GM18519 (cell line): ENCODE measurements at regions not wholly inside any gene's neighbourhood (a gene's known extent, or its start where the extent isn't known, plus 50 kb on each side); places are given as distances from the start of the nearest gene placed in this dataset.
"Not testable (repeated sequence)": the region's sequence is repeated elsewhere in the genome, so short reads cannot be mapped to it uniquely, and the experiment has no call there.

Experiments used
- ATAC-seq: cut with Tn5 transposase; IDR thresholded peaks from one replicate; pipeline ENCODE4 v1.9.1; 2021; ENCODE audit warnings: mild to moderate bottlenecking, moderate library complexity; ENCODE audit not compliant: unreplicated experiment, low FRiP score

- not testable (repeated sequence) for ATAC-seq
Measured at GRCh38 chr1:219410721-219411120, 202.2 kb downstream of the ZC3H11B start.

GRCh38 chr1:219405531-219406331, 207.2 kb downstream of the ZC3H11B start:
- ATAC-seq, result no peak

- no peak for ATAC-seq
Measured at GRCh38 chr1:219404629-219405028, 208.3 kb downstream of the ZC3H11B start.

- no peak for ATAC-seq
Measured at GRCh38 chr1:219402925-219403324, 210.0 kb downstream of the ZC3H11B start.

- no peak for ATAC-seq
Measured at GRCh38 chr1:219401724-219402625, 210.9 kb downstream of the ZC3H11B start.

GRCh38 chr1:219399446-219399845, 213.5 kb downstream of the ZC3H11B start:
- ATAC-seq, result no peak

- no peak for ATAC-seq
Measured at GRCh38 chr1:219398815-219399396, 214.0 kb downstream of the ZC3H11B start.

- no peak for ATAC-seq
Measured at GRCh38 chr1:219397511-219397910, 215.4 kb downstream of the ZC3H11B start.

GRCh38 chr1:219391297-219391696, 217.6 kb downstream of the LYPLAL1 start:
- ATAC-seq, result peak; percentile 48

GRCh38 chr1:219387211-219387610, 213.5 kb downstream of the LYPLAL1 start:
- no peak for ATAC-seq

GRCh38 chr1:219385787-219386427, 212.2 kb downstream of the LYPLAL1 start:
- ATAC-seq, result peak; percentile 84

GRCh38 chr1:219383281-219383680, 209.6 kb downstream of the LYPLAL1 start:
- no peak for ATAC-seq

GRCh38 chr1:219381396-219381795, 207.7 kb downstream of the LYPLAL1 start:
- no peak for ATAC-seq

- no peak for ATAC-seq
Measured at GRCh38 chr1:219380463-219380862, 206.8 kb downstream of the LYPLAL1 start.

- no peak for ATAC-seq
Measured at GRCh38 chr1:219379691-219380090, 206.0 kb downstream of the LYPLAL1 start.

GRCh38 chr1:219374636-219375035, 201.0 kb downstream of the LYPLAL1 start:
- ATAC-seq, result no peak

- no peak for ATAC-seq
Measured at GRCh38 chr1:219374046-219374566, 200.4 kb downstream of the LYPLAL1 start.

GRCh38 chr1:219373616-219373935, 199.9 kb downstream of the LYPLAL1 start:
- ATAC-seq, result no peak

- ATAC-seq, result no peak
Measured at GRCh38 chr1:219372916-219373615, 199.4 kb downstream of the LYPLAL1 start.

GRCh38 chr1:219371471-219371870, 197.8 kb downstream of the LYPLAL1 start:
- ATAC-seq, result no peak
